Stimulated activated naive CD8-positive, alpha-beta T cell treated with anti-CD3 and anti-CD28 coated beads, Interleukin-15, amount 100 ng/mL, for 72 hours (primary cell): ENCODE measurements at regions not wholly inside any gene's neighbourhood (a gene's known extent, or its start where the extent isn't known, plus 50 kb on each side); places are given as distances from the start of the nearest gene placed in this dataset.
"Not testable (repeated sequence)": the region's sequence is repeated elsewhere in the genome, so short reads cannot be mapped to it uniquely, and the experiment has no call there.

Experiments
- ATAC-seq: fragments of 150-1000 bp; cut with Tn5 transposase; 2 replicates; pipeline ENCODE4 v1.10.0; 2021; ENCODE audit warnings: mild to moderate bottlenecking, moderate library complexity
- DNase-seq, 2 donors: peaks; one replicate each; pipeline ENCODE4 v3.0.0; 2021 to 2022
- H3K27ac Mint-ChIP-seq, 2 donors: one replicate each; pipeline ENCODE4 v1.8.0; 2022; ENCODE audit warnings: mild to moderate bottlenecking in 2 of 2, mixed read lengths in 2 of 2, moderate library complexity in 2 of 2
- H3K27me3 Mint-ChIP-seq: one replicate; pipeline ENCODE4 v1.8.0; 2022; ENCODE audit warnings: mixed read lengths
- H3K4me1 Mint-ChIP-seq: one replicate; pipeline ENCODE4 v1.8.0; 2022; ENCODE audit warnings: mild to moderate bottlenecking, mixed read lengths
- H3K4me3 Mint-ChIP-seq, 2 donors: one replicate each; pipeline ENCODE4 v1.8.0; 2022; ENCODE audit warnings: mild to moderate bottlenecking in 2 of 2, mixed read lengths in 2 of 2, moderate library complexity in 1 of 2
- H3K9me3 Mint-ChIP-seq, 2 donors: one replicate each; pipeline ENCODE4 v1.8.0; 2022; ENCODE audit warnings: mixed read lengths in 2 of 2

DNA sequence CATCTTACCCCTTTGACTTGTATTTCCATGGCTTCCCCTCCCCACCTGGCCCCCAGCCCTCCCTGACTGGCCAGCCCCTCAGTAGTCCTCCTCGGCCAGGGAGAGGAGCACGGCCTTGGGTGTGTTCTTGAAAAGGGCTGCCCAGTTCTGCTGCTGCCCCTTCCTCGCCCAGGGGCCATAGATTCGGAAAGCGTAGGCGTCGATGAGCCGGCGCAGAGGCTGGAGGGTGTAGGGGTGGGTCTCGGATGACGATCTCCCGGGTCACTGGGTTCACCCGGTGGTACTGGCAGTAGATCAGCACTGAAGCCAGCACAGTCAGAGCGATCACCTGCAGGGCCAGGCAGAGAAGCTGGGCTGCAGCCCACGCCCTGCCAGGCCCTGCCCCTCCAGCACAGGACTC is 71.7 kb downstream of the ZNF479 start:
- not testable (repeated sequence) for ATAC-seq, H3K9me3 Mint-ChIP-seq, H3K4me1 Mint-ChIP-seq, H3K4me3 Mint-ChIP-seq, H3K27ac Mint-ChIP-seq, H3K27me3 Mint-ChIP-seq, DNase-seq

DNA sequence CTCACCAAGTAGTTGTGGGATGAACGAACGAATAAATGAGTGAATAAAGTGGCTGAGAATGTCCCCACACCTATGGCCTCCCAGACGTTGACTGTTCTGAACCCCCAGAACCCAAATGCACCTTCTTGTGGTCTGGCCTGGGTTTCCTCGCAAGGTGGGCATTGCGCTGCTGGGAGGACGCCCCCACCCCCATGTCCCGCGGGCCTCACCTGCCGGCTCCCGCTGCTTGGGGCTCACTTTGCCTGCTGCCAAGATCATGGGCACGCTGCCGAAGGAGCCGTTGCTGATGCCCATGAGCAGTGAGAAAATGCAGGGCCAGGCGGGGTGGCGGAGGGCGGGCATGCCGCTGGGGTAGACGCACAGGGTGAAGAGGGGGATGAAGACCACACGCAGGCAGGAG is 115.9 kb downstream of the ZNF479 start:
- H3K9me3 Mint-ChIP-seq, H3K4me1 Mint-ChIP-seq, ATAC-seq, DNase-seq, H3K4me3 Mint-ChIP-seq, H3K27me3 Mint-ChIP-seq, H3K27ac Mint-ChIP-seq: not testable (repeated sequence)

DNA sequence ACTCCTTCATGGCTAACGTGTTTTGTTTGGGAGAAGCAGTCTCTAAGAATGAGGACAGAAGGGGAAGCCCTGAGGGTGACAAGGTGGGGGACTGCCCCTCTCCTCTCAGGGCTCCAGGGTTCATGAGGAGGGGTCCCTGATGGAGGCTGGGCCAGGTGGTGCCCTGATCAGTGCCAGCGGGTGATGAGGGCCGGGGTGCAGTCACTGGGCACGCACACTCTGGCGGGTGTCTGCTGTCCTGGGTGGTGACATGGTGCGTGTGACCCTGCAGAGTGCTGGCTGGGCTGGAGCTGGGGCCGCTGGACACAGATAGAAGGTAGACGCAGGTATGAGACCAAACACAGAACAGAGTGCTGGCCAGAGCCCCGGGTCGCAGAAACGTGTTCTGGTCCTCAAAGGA is 118.5 kb downstream of the ZNF479 start:
- DNase-seq, H3K4me3 Mint-ChIP-seq, H3K4me1 Mint-ChIP-seq, H3K27me3 Mint-ChIP-seq, H3K9me3 Mint-ChIP-seq: not testable (repeated sequence)
- ATAC-seq, result peak; percentile 43
- H3K27ac Mint-ChIP-seq, result peak overlapping the region in 1 of 2 donors; percentile 74

- DNase-seq, ATAC-seq, H3K27ac Mint-ChIP-seq, H3K4me1 Mint-ChIP-seq, H3K9me3 Mint-ChIP-seq, H3K4me3 Mint-ChIP-seq, H3K27me3 Mint-ChIP-seq: not testable (repeated sequence)
Measured at GRCh38 chr7:57012907-57013306, 119.3 kb downstream of the ZNF479 start.

GRCh38 chr7:57009230-57009629 is 123.0 kb downstream of the ZNF479 start:
- not testable (repeated sequence) for H3K4me3 Mint-ChIP-seq, H3K4me1 Mint-ChIP-seq, H3K9me3 Mint-ChIP-seq, H3K27ac Mint-ChIP-seq, DNase-seq, H3K27me3 Mint-ChIP-seq
- peak; percentile 28 for ATAC-seq

DNA sequence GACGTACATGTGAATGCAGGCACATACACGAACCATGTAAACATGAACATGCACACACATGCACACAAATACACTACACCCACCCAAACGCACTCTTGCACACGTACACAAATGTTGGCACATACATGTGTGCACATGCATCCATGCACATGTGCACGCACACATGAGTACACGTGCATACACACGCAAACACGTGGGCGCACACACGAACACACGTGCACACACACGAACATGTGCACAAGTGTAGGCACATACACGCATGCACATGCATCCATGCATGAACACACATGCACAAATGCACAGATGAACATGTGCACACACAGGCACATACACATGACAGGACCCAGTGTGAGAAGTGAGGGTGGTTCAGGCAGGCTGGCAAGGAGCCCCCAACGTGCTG is 126.3 kb downstream of the ZNF479 start:
- not testable (repeated sequence) for H3K9me3 Mint-ChIP-seq, H3K27ac Mint-ChIP-seq, H3K4me1 Mint-ChIP-seq, H3K4me3 Mint-ChIP-seq, DNase-seq, ATAC-seq, H3K27me3 Mint-ChIP-seq

DNA sequence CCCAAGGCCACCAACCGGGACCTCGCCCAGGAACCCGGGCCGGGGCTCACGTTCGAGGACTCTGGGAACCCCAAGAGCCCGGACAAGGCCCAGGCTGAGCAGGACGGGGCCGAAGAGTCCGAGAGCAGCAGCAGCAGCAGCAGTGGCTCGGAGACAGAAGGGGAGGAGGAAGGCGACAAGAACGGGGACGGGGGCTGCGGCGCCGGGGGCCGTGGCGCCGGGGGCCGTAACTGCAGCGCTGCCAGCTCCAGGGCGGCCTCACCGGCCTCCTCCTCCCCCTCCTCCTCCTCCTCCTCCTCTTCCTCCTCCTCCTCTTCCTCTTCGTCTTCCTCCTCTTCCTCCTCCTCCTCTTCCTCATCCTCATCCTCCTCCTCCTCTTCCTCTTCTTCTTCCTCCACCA is 128.4 kb downstream of the ZNF479 start:
- ATAC-seq, H3K27me3 Mint-ChIP-seq, H3K4me1 Mint-ChIP-seq, H3K27ac Mint-ChIP-seq, H3K9me3 Mint-ChIP-seq, DNase-seq, H3K4me3 Mint-ChIP-seq: not testable (repeated sequence)

- H3K27ac Mint-ChIP-seq, ATAC-seq, H3K9me3 Mint-ChIP-seq, H3K27me3 Mint-ChIP-seq, H3K4me3 Mint-ChIP-seq, H3K4me1 Mint-ChIP-seq, DNase-seq: not testable (repeated sequence)
Measured at GRCh38 chr7:57001926-57002325, 130.3 kb downstream of the ZNF479 start.

GRCh38 chr7:56993779-56994178 is 138.5 kb downstream of the ZNF479 start:
- H3K4me3 Mint-ChIP-seq, H3K9me3 Mint-ChIP-seq, DNase-seq, H3K27ac Mint-ChIP-seq, H3K27me3 Mint-ChIP-seq, ATAC-seq, H3K4me1 Mint-ChIP-seq: not testable (repeated sequence)

DNA sequence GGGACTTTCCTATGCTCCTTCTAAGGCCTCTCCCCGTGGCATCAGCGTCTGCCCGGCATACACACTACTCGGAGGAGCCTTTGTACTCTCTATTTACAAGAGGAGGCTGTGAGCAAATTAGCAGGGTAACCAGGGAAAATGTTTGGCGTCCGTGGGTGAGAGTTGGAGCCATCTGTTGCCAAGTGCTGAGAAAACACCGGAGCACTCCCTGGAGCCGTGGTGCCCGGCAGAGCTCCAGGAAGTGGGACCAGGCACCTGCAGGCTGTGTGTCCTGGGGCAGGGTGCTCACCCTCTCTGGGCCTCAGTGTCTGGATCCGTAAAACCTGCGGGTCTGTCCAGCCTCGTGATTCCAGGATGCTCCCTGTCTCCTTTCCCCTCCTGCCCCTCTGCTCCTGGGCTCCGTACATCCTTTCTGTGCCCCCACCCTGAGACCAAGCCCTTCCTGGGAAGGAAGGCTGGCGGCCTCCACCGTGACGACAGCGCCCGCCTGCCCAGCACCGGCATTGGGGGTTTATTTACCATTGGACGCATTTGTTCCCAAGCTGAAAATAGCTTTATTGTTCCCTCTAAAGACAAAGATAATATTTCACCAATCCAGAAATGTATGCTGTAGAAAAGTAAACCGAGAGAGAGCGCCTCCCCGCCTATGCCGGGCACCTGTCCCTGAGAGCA is 174.4 kb downstream of the ZNF479 start:
- not testable (repeated sequence) for H3K4me1 Mint-ChIP-seq, H3K27me3 Mint-ChIP-seq, DNase-seq, ATAC-seq, H3K4me3 Mint-ChIP-seq, H3K27ac Mint-ChIP-seq, H3K9me3 Mint-ChIP-seq

DNA sequence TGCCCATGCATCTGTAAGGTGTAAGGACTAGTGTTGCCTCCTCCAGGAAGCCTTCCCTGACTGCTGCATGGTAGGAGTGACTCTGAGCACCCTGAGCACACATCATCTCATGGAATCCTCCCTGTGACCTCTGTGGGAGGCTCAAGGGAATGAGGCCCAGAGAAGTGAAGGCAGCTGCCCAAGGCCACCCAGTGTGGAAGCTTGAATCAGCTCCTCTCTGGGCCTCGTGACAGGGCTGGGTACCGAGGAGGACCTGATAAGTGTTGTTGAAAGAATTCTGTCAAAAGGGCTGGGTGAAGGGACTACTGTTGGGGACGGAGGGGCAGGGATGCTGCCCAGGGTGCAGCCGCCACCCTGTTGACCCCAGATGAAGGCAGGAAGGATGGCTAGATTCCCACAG is 175.2 kb downstream of the ZNF479 start:
- not testable (repeated sequence) for H3K9me3 Mint-ChIP-seq, H3K27ac Mint-ChIP-seq, H3K4me1 Mint-ChIP-seq, ATAC-seq, H3K27me3 Mint-ChIP-seq, DNase-seq, H3K4me3 Mint-ChIP-seq

- not testable (repeated sequence) for H3K27ac Mint-ChIP-seq, DNase-seq, H3K9me3 Mint-ChIP-seq, H3K27me3 Mint-ChIP-seq, H3K4me1 Mint-ChIP-seq, H3K4me3 Mint-ChIP-seq
- peak; percentile 78 for ATAC-seq
Measured at GRCh38 chr7:56948390-56949379, 183.6 kb downstream of the ZNF479 start.

GRCh38 chr7:56940050-56940449 is 192.2 kb downstream of the ZNF479 start:
- H3K9me3 Mint-ChIP-seq, ATAC-seq, H3K4me1 Mint-ChIP-seq, H3K27me3 Mint-ChIP-seq, H3K4me3 Mint-ChIP-seq, DNase-seq, H3K27ac Mint-ChIP-seq: not testable (repeated sequence)

- ATAC-seq, H3K27me3 Mint-ChIP-seq: not testable (repeated sequence)
Measured at GRCh38 chr7:56923892-56924291, 208.3 kb downstream of the ZNF479 start.

GRCh38 chr7:56910973-56911372 is 221.3 kb downstream of the ZNF479 start:
- not testable (repeated sequence) for DNase-seq

More at GRCh38 chr7:56923892-56924291, 208.3 kb downstream of the ZNF479 start:
- H3K27ac Mint-ChIP-seq, DNase-seq, H3K4me3 Mint-ChIP-seq, H3K9me3 Mint-ChIP-seq, H3K4me1 Mint-ChIP-seq: not testable (repeated sequence)

DNA sequence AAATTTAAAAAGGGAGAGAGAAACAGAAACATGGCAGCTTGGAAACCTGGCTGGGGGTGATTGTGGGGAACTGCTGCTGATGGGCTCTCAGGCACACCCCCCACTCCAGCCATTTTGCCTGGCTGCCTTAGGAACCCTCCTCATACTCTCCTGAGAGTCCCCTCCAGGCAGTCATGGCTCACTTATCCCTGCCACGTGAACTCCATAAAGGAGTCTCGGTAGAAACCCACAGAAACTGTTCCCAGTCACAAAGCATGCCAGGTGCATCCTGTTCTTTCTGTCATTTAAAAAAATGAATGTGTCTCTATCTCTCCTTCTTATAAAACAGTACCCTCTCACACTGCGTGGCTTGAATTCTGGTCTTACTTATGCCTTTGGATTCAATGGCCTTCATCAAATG is 242.8 kb downstream of the ZNF479 start:
- not testable (repeated sequence) for H3K9me3 Mint-ChIP-seq, ATAC-seq, H3K27ac Mint-ChIP-seq, H3K4me3 Mint-ChIP-seq, H3K4me1 Mint-ChIP-seq, DNase-seq, H3K27me3 Mint-ChIP-seq

More at GRCh38 chr7:56910973-56911372, 221.3 kb downstream of the ZNF479 start:
- H3K9me3 Mint-ChIP-seq, H3K27me3 Mint-ChIP-seq, ATAC-seq, H3K27ac Mint-ChIP-seq, H3K4me1 Mint-ChIP-seq, H3K4me3 Mint-ChIP-seq: not testable (repeated sequence)
